Colonic mucosa (tissue), 4 donors: ENCODE measurements at regions not wholly inside any gene's neighbourhood (a gene's known extent, or its start where the extent isn't known, plus 50 kb on each side); places are given as distances from the start of the nearest gene placed in this dataset.

Experiments
- DNase-seq: peaks from one replicate; pipeline ENCODE4 v3.0.0-alpha.2; 2020
- H3K27ac ChIP-seq: fragments of 200-600 bp; one replicate; pipeline ENCODE4 v1.8.0; 2021
- H3K27me3 ChIP-seq: fragments of 200-600 bp; one replicate; pipeline ENCODE4 v1.8.0; 2021
- H3K36me3 ChIP-seq: fragments of 200-600 bp; one replicate; pipeline ENCODE4 v1.8.0; 2021
- H3K4me1 ChIP-seq: fragments of 200-600 bp; one replicate; pipeline ENCODE4 v1.8.0; 2021; ENCODE audit warnings: mild to moderate bottlenecking
- H3K4me3 ChIP-seq: fragments of 200-600 bp; one replicate; pipeline ENCODE4 v1.8.0; 2021
- H3K9ac ChIP-seq, 2 donors: one replicate each; pipeline ENCODE4 v1.7.0; 2013; ENCODE audit warnings: control low read depth in 2 of 2, low read depth in 2 of 2, low read length in 2 of 2
- H3K9me3 ChIP-seq: fragments of 200-600 bp; one replicate; pipeline ENCODE4 v1.8.0; 2021
- CTCF ChIP-seq: fragments of 200-600 bp; IDR thresholded peaks from one replicate; pipeline ENCODE4 v1.8.0; 2022; ENCODE audit warnings: antibody characterized with exemption, mild to moderate bottlenecking
- intact Hi-C: fragments of 100-400 bp; cut with DNase I; formaldehyde crosslinking; loops from one replicate; pipeline ENCODE4 v1.14.1; 2022
- donor health status: healthy.
- donor health status: DM: no; HTN: no; CAD: no.
- donor health status: DM: no; HTN: no; CAD: no.

GRCh38 chr2:181139831-181140230, 159.4 kb downstream of the UBE2E3 start:
- no peak for DNase-seq
- Histone ChIP-seq H3K27me3 (no peaks in the 10 kb centered on the region), H3K9ac (no peak overlapping the region), H3K27ac (no peak overlapping the region), H3K4me3 (no peak overlapping the region), H3K36me3 (no peaks in the 10 kb centered on the region), H3K4me1 (no peaks in the 10 kb centered on the region), H3K9me3 (no peaks in the 10 kb centered on the region)
- intact Hi-C loops, result no loop called here
- no peak for TF ChIP-seq CTCF

GRCh38 chr2:181140414-181140813, 160.0 kb downstream of the UBE2E3 start:
- Histone ChIP-seq H3K9ac (no peak overlapping the region), H3K4me3 (no peak overlapping the region), H3K27ac (no peak overlapping the region), H3K27me3 (no peaks in the 10 kb centered on the region), H3K36me3 (no peaks in the 10 kb centered on the region), H3K4me1 (no peaks in the 10 kb centered on the region), H3K9me3 (no peaks in the 10 kb centered on the region)
- no peak for DNase-seq
- no peak for TF ChIP-seq CTCF
- intact Hi-C loops, result no loop called here

GRCh38 chr2:181140928-181141327, 160.5 kb downstream of the UBE2E3 start:
- Histone ChIP-seq H3K27ac (no peak overlapping the region), H3K4me3 (no peak overlapping the region), H3K27me3 (no peaks in the 10 kb centered on the region), H3K36me3 (no peaks in the 10 kb centered on the region), H3K9me3 (no peaks in the 10 kb centered on the region), H3K9ac (no peak overlapping the region), H3K4me1 (no peaks in the 10 kb centered on the region)
- no peak for TF ChIP-seq CTCF
- no peak for DNase-seq
- intact Hi-C loops, result no loop called here

- DNase-seq, result no peak
- TF ChIP-seq CTCF, result no peak
- H3K27ac ChIP-seq, result no peak overlapping the region
Measured at GRCh38 chr2:181141676-181142075, 161.3 kb downstream of the UBE2E3 start.

GRCh38 chr2:181142514-181142913, 162.1 kb downstream of the UBE2E3 start:
- no peak for DNase-seq
- Histone ChIP-seq H3K27ac (no peak overlapping the region), H3K9me3 (no peaks in the 10 kb centered on the region), H3K9ac (no peak overlapping the region), H3K4me3 (no peak overlapping the region), H3K27me3 (no peaks in the 10 kb centered on the region), H3K36me3 (no peaks in the 10 kb centered on the region), H3K4me1 (no peaks in the 10 kb centered on the region)
- TF ChIP-seq CTCF, result no peak
- intact Hi-C loops, result no loop called here

More at GRCh38 chr2:181141676-181142075, 161.3 kb downstream of the UBE2E3 start:
- H3K9ac ChIP-seq, result peak overlapping the region in 1 of 2 donors; percentile 13
- no peaks in the 10 kb centered on the region for H3K4me1 ChIP-seq
- H3K36me3 ChIP-seq, result no peaks in the 10 kb centered on the region
- no peak overlapping the region for H3K4me3 ChIP-seq
- intact Hi-C loops, result no loop called here
- H3K9me3 ChIP-seq, result no peaks in the 10 kb centered on the region
- H3K27me3 ChIP-seq, result no peaks in the 10 kb centered on the region
